IMR-90 (cell line): ENCODE measurements at regions not wholly inside any gene's neighbourhood (a gene's known extent, or its start where the extent isn't known, plus 50 kb on each side); places are given as distances from the start of the nearest gene placed in this dataset.

Experiments used
- ATAC-seq: fragments of 200-7000 bp; cut with Tn5 transposase; 2 replicates; pipeline ENCODE4 v1.9.1; 2020; ENCODE audit warnings: low read depth, mild to moderate bottlenecking, moderate library complexity
- BruUV-seq: library from RNA; stranded (reverse); fragments of 400-500 nt; replicated peaks from 2 replicates; lab custom pipeline; 2021; lab: Mats Ljungman, UMichigan
- CTCF ChIA-PET: fragments of 300-600 bp; formaldehyde crosslinking; extraction: SDS; loops from one replicate; lab custom pipeline; 2021; ENCODE audit warnings: antibody characterized with exemption; lab: Yijun Ruan, JAX
- POLR2A ChIA-PET: fragments of 300-600 bp; sonication (Branson Sonifier 250); formaldehyde crosslinking; loops from one replicate; lab custom pipeline; 2022; ENCODE audit warnings: antibody characterized with exemption; ENCODE audit not compliant: unreplicated experiment; lab: Charles Lee
- DNase-seq: peaks from one replicate; pipeline ENCODE4 v3.0.0; 2013
- H2AFZ ChIP-seq: replicated peaks from 2 replicates; pipeline ENCODE3; 2013; ENCODE audit warnings: low read length, mild to moderate bottlenecking; ENCODE audit not compliant: poor library complexity
- H2AK5ac ChIP-seq: 2 replicates; pipeline ENCODE4 v1.6.1; 2013; ENCODE audit warnings: low read depth, low read length, inconsistent platforms
- H2AK9ac ChIP-seq: replicated peaks from 2 replicates; pipeline ENCODE3; 2013; ENCODE audit warnings: mild to moderate bottlenecking, low read depth, low read length, moderate library complexity; ENCODE audit not compliant: poor library complexity
- H2BK120ac ChIP-seq: 2 replicates; pipeline ENCODE4 v1.6.1; 2013; ENCODE audit warnings: low read depth, low read length, inconsistent platforms
- H2BK15ac ChIP-seq: 3 replicates; pipeline ENCODE4 v1.6.1; 2013; ENCODE audit warnings: low read depth, low read length, inconsistent platforms
- H2BK20ac ChIP-seq: 2 replicates; pipeline ENCODE4 v1.6.1; 2013; ENCODE audit warnings: low read depth, mild to moderate bottlenecking, inconsistent platforms, low read length, moderate library complexity
- H2BK5ac ChIP-seq: 2 replicates; pipeline ENCODE4 v1.6.1; 2013; ENCODE audit warnings: mild to moderate bottlenecking, low read depth, low read length, inconsistent platforms; ENCODE audit not compliant: poor library complexity, severe bottlenecking
- H3K14ac ChIP-seq: replicated peaks from 2 replicates; pipeline ENCODE4 v1.6.1; 2013; ENCODE audit warnings: low read depth, low read length, inconsistent platforms
- H3K18ac ChIP-seq: 2 replicates; pipeline ENCODE4 v1.6.1; 2013; ENCODE audit warnings: low read depth, low read length, control low read depth
- H3K23ac ChIP-seq: 2 replicates; pipeline ENCODE4 v1.6.1; 2013; ENCODE audit warnings: low read depth, low read length, inconsistent platforms
- H3K27ac ChIP-seq: 2 replicates; pipeline ENCODE4 v1.5.1; 2013; ENCODE audit warnings: mild to moderate bottlenecking, control low read depth, low read length; ENCODE audit not compliant: insufficient read depth
- H3K27me3 ChIP-seq: 2 replicates; pipeline ENCODE4 v1.6.1; 2013; ENCODE audit warnings: low read length; ENCODE audit not compliant: control insufficient read depth, insufficient read depth
- H3K36me3 ChIP-seq: 2 replicates; pipeline ENCODE4 v1.6.1; 2013; ENCODE audit warnings: low read length, mixed read lengths; ENCODE audit not compliant: control insufficient read depth, insufficient read depth
- H3K4ac ChIP-seq: 2 replicates; pipeline ENCODE4 v1.6.1; 2013; ENCODE audit warnings: low read depth, low read length, inconsistent platforms
- H3K4me1 ChIP-seq: 2 replicates; pipeline ENCODE4 v1.6.1; 2013; ENCODE audit warnings: low read length, mixed read lengths; ENCODE audit not compliant: control insufficient read depth, insufficient read depth
- H3K4me2 ChIP-seq: 2 replicates; pipeline ENCODE4 v1.6.1; 2013; ENCODE audit warnings: low read depth, mild to moderate bottlenecking, control low read depth, low read length, moderate library complexity
- H3K4me3 ChIP-seq: 2 replicates; pipeline ENCODE4 v1.5.1; 2013; ENCODE audit warnings: low read depth, mild to moderate bottlenecking, control low read depth, low read length, moderate library complexity; ENCODE audit not compliant: insufficient read depth
- H3K56ac ChIP-seq: 2 replicates; pipeline ENCODE4 v1.6.1; 2013; ENCODE audit warnings: low read length, inconsistent platforms; ENCODE audit not compliant: insufficient read depth; ENCODE audit errors: extremely low read depth
- H3K79me1 ChIP-seq, 2 experiments: 2 replicates each; pipeline ENCODE4 v1.6.1; 2013; ENCODE audit warnings: low read length in 2 of 2, inconsistent platforms in 1 of 2, low read depth in 1 of 2
- H3K9ac ChIP-seq: 2 replicates; pipeline ENCODE4 v1.6.1; 2013; ENCODE audit warnings: low read depth, low read length, control low read depth
- H3K9me1 ChIP-seq: 2 replicates; pipeline ENCODE4 v1.6.1; 2013; ENCODE audit warnings: low read length, inconsistent platforms; ENCODE audit not compliant: insufficient read depth
- H3K9me3 ChIP-seq: 2 replicates; pipeline ENCODE4 v1.6.1; 2013; ENCODE audit warnings: low read length; ENCODE audit not compliant: control insufficient read depth, insufficient read depth
- H4K20me1 ChIP-seq: 2 replicates; pipeline ENCODE4 v1.6.1; 2013; ENCODE audit warnings: low read length, inconsistent platforms; ENCODE audit not compliant: insufficient read depth
- H4K5ac ChIP-seq: 2 replicates; pipeline ENCODE4 v1.6.1; 2013; ENCODE audit warnings: mild to moderate bottlenecking, low read depth, low read length, control low read depth
- H4K8ac ChIP-seq, 2 experiments: 2 replicates each; pipeline ENCODE4 v1.6.1; 2013; ENCODE audit warnings: low read depth in 2 of 2, low read length in 2 of 2, control low read depth in 1 of 2, inconsistent platforms in 1 of 2
- H4K91ac ChIP-seq: 2 replicates; pipeline ENCODE4 v1.6.1; 2013; ENCODE audit warnings: low read depth, low read length, inconsistent platforms; ENCODE audit not compliant: insufficient read depth
- NFE2L2 ChIP-seq: fragments of 150-350 bp; IDR thresholded peaks from 2 replicates; pipeline ENCODE4 v1.6.1; 2016; ENCODE audit warnings: low read depth, mild to moderate bottlenecking, low read length
- WGBS, 2 experiments: methylation state at CpG; one replicate each; pipeline versions ENCODE4 v1.1.5 to v1.1.7; 2013; ENCODE audit warnings: missing lambda C conversion rate in 2 of 2; ENCODE audit not compliant: insufficient read length in 1 of 2; ENCODE audit errors: extremely low coverage in 2 of 2; 5-methylcytosine and 5-hydroxymethylcytosine counted together
- dilution Hi-C: fragments of 300-500 bp; cut with HindIII; formaldehyde crosslinking; loops from one replicate; pipeline ENCODE4 v1.14.3; 2018; ENCODE audit warnings: low sequenced_read_pairs; ENCODE audit not compliant: unreplicated experiment
- in situ Hi-C: fragments of 300-500 bp; cut with MboI; formaldehyde crosslinking; loops from 3 replicates; pipeline ENCODE4 v1.14.3; 2019; ENCODE audit warnings: low sequenced_read_pairs, inconsistent platforms, mixed read lengths
- intact Hi-C: fragments of 100-400 bp; cut with micrococcal nuclease; formaldehyde crosslinking; loops from 2 replicates; pipeline ENCODE4 v1.10.0; 2022

- Histone ChIP-seq H2AFZ (no peak overlapping the region), H4K20me1 (no peaks in the 10 kb centered on the region), H2BK20ac (no peak overlapping the region), H3K9me3 (peaks cover 10% of the 10 kb centered on the region), H3K79me1 (no peaks in the 10 kb centered on the region), H3K36me3 (no peaks in the 10 kb centered on the region), H2AK9ac (no peak overlapping the region), H3K9me1 (no peaks in the 10 kb centered on the region), H3K56ac (no peak overlapping the region), H4K91ac (no peak overlapping the region), H2BK120ac (no peak overlapping the region), H3K4me1 (no peaks in the 10 kb centered on the region), H3K4me3 (no peak overlapping the region), H3K27me3 (no peaks in the 10 kb centered on the region), H3K27ac (no peak overlapping the region), H3K4ac (no peak overlapping the region), H3K14ac (no peak overlapping the region), H3K23ac (no peak overlapping the region), H2AK5ac (no peak overlapping the region), H3K9ac (no peak overlapping the region), H4K5ac (no peak overlapping the region), H3K18ac (no peak overlapping the region), H4K8ac (no peak overlapping the region), H3K4me2 (no peak overlapping the region), H2BK15ac (no peak overlapping the region), H2BK5ac (no peak overlapping the region)
- DNase-seq, result no peak
- no TSS peak for BruUV-seq
- dilution Hi-C loops, result no loop called here
- CTCF ChIA-PET, result no interaction called here
- no peak for ATAC-seq
- WGBS, 2 experiments, result no CpG with 5 or more reads among the region's 6 CpGs
- POLR2A ChIA-PET, result no interaction called here
- TF ChIP-seq NFE2L2, result no peak
- intact Hi-C loops, result no loop called here
- in situ Hi-C loops, result no loop called here
Measured at GRCh38 chr12:73769337-73769736, 768.3 kb upstream of the ATXN7L3B start.
